Breast epithelium (tissue), 4 donors: ENCODE measurements at regions not wholly inside any gene's neighbourhood (a gene's known extent, or its start where the extent isn't known, plus 50 kb on each side); places are given as distances from the start of the nearest gene placed in this dataset.

Source experiments
- DNase-seq, 2 donors: peaks; one replicate each; pipeline ENCODE4 v3.0.0-alpha.2; 2019; ENCODE audit warnings: low spot score in 2 of 2
- H3K27ac ChIP-seq, 2 donors: fragments of 200-600 bp; sonication (generic) in 1 of 2; one replicate each; pipeline ENCODE4 v1.5.1; 2016 to 2019; ENCODE audit warnings: mild to moderate bottlenecking in 1 of 2
- H3K27me3 ChIP-seq, 2 donors: fragments of 200-600 bp; sonication (generic) in 1 of 2; one replicate each; pipeline versions ENCODE4 v1.5.1 to v1.6.0; 2017 to 2019; ENCODE audit warnings: control low read depth in 1 of 2, mild to moderate bottlenecking in 1 of 2
- H3K36me3 ChIP-seq: fragments of 200-600 bp; one replicate; pipeline ENCODE4 v1.5.1; 2019
- H3K4me1 ChIP-seq, 2 donors: fragments of 200-600 bp; sonication (generic); one replicate each; pipeline ENCODE4 v1.5.1; 2016 to 2019; ENCODE audit warnings: control low read depth in 1 of 2
- H3K4me3 ChIP-seq, 3 donors: fragments of 200-600 bp; sonication (generic); 1 replicate in 2 of 3; 2 replicates in 1 of 3; pipeline ENCODE4 v1.5.1; 2016 to 2019; ENCODE audit warnings: mild to moderate bottlenecking in 3 of 3, moderate library complexity in 2 of 3
- H3K9me3 ChIP-seq, 2 donors: fragments of 200-600 bp; sonication (generic) in 1 of 2; one replicate each; pipeline ENCODE4 v1.5.1; 2016 to 2019; ENCODE audit warnings: control low read depth in 1 of 2
- POLR2A ChIP-seq: fragments of 450-650 bp; IDR thresholded peaks from one replicate; pipeline ENCODE4 v1.6.1; 2016; ENCODE audit warnings: antibody characterized with exemption, mild to moderate bottlenecking, moderate library complexity
- POLR2AphosphoS5 ChIP-seq, 3 donors: sonication (generic); formaldehyde crosslinking; IDR thresholded peaks; one replicate each; pipeline ENCODE4 v1.6.1; 2017; ENCODE audit warnings: antibody characterized with exemption in 3 of 3
- intact Hi-C: fragments of 100-400 bp; cut with DNase I; formaldehyde crosslinking; loops from one replicate; pipeline ENCODE4 v1.15.1; 2023; ENCODE audit warnings: low total_unique reads
- TF ChIP-seq, protein P1 (sequence below), 3 donors: fragments of 450-650 bp; IDR thresholded peaks; one replicate each; pipeline ENCODE4 v1.5.1; 2016 to 2017; ENCODE audit warnings: antibody characterized with exemption in 3 of 3, mild to moderate bottlenecking in 3 of 3, moderate library complexity in 3 of 3

DNA sequence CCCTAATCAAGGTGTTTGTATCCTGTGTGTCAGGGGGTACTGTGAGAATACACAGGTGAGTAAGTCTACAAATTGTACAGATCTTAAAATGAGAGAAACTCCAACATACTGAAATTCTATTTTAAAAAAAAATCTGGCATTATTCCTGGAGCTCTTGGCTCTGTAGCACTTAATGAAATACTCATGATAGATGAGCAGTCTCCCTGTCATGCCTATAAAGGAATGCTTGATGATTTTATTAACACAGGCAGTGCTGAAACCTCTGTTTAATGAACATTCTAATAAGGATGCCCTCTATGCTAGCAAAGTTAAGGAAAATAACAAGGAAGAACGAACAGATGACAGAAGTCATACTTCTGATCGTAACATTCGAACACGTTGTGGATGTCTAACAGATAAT is 233.9 kb upstream of the NEGR1 start:
- Histone ChIP-seq H3K9me3 (no peaks in the 10 kb centered on the region), H3K36me3 (no peaks in the 10 kb centered on the region), H3K4me3 (no peak overlapping the region), H3K4me1 (no peaks in the 10 kb centered on the region), H3K27ac (no peak overlapping the region), H3K27me3 (no peaks in the 10 kb centered on the region)
- no peak for DNase-seq
- no peak for TF ChIP-seq POLR2A
- TF ChIP-seq, protein P1, sequence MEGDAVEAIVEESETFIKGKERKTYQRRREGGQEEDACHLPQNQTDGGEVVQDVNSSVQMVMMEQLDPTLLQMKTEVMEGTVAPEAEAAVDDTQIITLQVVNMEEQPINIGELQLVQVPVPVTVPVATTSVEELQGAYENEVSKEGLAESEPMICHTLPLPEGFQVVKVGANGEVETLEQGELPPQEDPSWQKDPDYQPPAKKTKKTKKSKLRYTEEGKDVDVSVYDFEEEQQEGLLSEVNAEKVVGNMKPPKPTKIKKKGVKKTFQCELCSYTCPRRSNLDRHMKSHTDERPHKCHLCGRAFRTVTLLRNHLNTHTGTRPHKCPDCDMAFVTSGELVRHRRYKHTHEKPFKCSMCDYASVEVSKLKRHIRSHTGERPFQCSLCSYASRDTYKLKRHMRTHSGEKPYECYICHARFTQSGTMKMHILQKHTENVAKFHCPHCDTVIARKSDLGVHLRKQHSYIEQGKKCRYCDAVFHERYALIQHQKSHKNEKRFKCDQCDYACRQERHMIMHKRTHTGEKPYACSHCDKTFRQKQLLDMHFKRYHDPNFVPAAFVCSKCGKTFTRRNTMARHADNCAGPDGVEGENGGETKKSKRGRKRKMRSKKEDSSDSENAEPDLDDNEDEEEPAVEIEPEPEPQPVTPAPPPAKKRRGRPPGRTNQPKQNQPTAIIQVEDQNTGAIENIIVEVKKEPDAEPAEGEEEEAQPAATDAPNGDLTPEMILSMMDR (IDR thresholded peaks at IDR 0.05): no peak
- no peak for TF ChIP-seq POLR2AphosphoS5 (IDR thresholded peaks at IDR 0.05)
- intact Hi-C loops: no loop called here

DNA sequence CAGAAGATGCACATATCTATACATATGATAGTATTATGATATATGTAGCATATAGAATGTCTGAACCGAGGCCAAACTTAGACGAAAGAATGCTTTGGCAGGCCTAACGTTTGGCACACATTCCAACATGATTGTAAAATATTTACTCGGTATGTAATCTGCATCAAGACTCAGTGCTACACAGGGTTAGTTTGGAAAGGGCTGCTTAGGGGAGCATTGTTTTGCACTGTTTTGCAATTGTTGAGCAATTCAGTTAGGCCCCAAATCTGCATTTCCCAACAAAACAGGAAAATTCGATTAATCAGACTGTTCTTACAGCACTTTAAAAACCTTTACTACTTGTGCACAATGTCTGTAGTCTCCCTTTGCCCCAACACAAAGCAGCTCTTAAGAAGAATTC is 216.0 kb upstream of the NEGR1 start:
- DNase-seq: no peak
- Histone ChIP-seq H3K4me3 (no peak overlapping the region), H3K9me3 (no peaks in the 10 kb centered on the region), H3K4me1 (no peaks in the 10 kb centered on the region), H3K36me3 (no peaks in the 10 kb centered on the region), H3K27me3 (no peaks in the 10 kb centered on the region), H3K27ac (no peak overlapping the region)
- intact Hi-C loops: no loop called here
- TF ChIP-seq POLR2A (no peak), POLR2AphosphoS5 (IDR thresholded peaks at IDR 0.05) (no peak)

DNA sequence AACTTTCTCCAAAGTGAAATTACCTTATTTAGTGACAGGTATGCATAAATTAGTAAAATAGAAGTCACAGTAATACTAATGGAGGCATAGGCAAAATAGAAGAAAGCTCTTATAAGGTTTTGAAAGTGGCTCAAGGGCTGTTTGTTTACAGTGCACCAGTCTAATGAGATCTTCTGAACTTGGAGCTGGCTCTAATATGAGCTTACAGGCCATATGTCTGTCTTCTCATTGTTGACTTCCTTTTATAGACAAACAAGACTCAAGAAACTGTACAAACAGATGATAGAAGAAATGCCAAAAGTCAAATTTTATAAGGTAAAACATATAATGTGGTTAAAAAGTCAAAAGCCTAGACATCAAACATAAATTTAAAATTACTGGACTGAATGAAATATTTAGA is 207.5 kb upstream of the NEGR1 start:
- TF ChIP-seq POLR2AphosphoS5 (IDR thresholded peaks at IDR 0.05): no peak
- TF ChIP-seq, protein P1 (IDR thresholded peaks at IDR 0.05): no peak
- no peak for TF ChIP-seq POLR2A
- Histone ChIP-seq H3K9me3 (no peaks in the 10 kb centered on the region), H3K27me3 (no peaks in the 10 kb centered on the region), H3K36me3 (no peaks in the 10 kb centered on the region), H3K4me3 (no peak overlapping the region), H3K27ac (no peak overlapping the region), H3K4me1 (no peaks in the 10 kb centered on the region)
- intact Hi-C loops: no loop called here
- no peak for DNase-seq

DNA sequence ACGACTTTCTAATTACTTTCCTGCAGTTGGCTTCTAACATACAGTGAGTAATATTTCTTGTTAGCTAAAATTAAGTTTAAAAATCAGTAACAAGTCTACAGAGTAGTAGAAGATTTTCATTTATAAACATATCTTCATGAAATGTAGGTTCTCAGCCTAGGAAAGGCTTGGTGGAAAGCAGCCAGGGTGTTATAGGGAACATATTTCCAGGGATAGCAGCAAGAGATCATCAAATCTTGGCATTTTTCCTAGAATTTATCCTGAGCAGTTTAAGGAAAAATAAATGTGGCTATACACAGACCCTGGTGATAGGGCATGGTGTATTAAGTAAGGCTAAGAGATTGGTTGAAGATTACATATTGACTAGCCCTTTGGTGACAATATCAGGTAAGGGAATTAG is 203.5 kb upstream of the NEGR1 start:
- DNase-seq: no peak

DNA sequence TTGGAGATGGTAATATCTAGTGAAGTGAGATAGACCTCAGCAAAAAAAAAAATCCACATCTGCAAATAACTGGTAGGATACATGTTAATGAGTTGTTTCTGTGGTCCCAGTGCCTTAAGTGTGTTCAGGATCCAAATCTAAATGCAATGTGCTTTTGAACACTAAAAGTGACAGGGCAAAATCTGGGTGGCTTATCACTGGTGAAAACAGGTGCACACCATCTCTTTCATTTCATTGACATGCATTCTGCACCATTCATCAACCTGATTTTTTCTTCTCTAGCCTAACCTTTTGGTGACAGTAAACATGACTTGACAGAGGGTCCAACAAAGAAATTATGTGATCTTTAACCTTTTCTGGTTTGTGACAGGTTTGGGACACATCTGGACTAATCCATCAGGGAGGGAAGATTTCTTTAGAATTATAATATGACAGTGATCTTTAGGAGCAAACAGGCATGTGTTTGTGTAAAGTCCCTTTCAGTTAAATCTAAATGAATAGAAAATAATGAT is 201.6 kb upstream of the NEGR1 start:
- H3K27me3 ChIP-seq: no peaks in the 10 kb centered on the region
- H3K36me3 ChIP-seq: no peaks in the 10 kb centered on the region
- intact Hi-C loops: no loop called here
- H3K4me3 ChIP-seq: no peak overlapping the region
- TF ChIP-seq POLR2A (no peak), POLR2AphosphoS5 (IDR thresholded peaks at IDR 0.05) (no peak)
- TF ChIP-seq, protein P1 (IDR thresholded peaks at IDR 0.05): no peak
- H3K9me3 ChIP-seq: peaks cover 0 to 3% of the 10 kb centered on the region in 2 donors
- H3K27ac ChIP-seq: no peak overlapping the region
- DNase-seq: no peak
- no peaks in the 10 kb centered on the region for H3K4me1 ChIP-seq

More for the DNA sequence above, 203.5 kb upstream of the NEGR1 start:
- Histone ChIP-seq H3K36me3 (no peaks in the 10 kb centered on the region), H3K9me3 (no peaks in the 10 kb centered on the region), H3K27me3 (no peaks in the 10 kb centered on the region), H3K27ac (no peak overlapping the region), H3K4me3 (no peak overlapping the region), H3K4me1 (no peaks in the 10 kb centered on the region)
- TF ChIP-seq, protein P1 (IDR thresholded peaks at IDR 0.05): no peak
- TF ChIP-seq POLR2AphosphoS5 (IDR thresholded peaks at IDR 0.05) (no peak), POLR2A (no peak)
- intact Hi-C loops: no loop called here
